WTC11 (cell line): ENCODE measurements at regions not wholly inside any gene's neighbourhood (a gene's known extent, or its start where the extent isn't known, plus 50 kb on each side); places are given as distances from the start of the nearest gene placed in this dataset.

Experiments
- ATAC-seq: fragments of 200-7000 bp; cut with Tn5 transposase; 2 replicates; pipeline ENCODE4 v1.10.0; 2021; ENCODE audit warnings: mild to moderate bottlenecking, moderate library complexity
- CTCF ChIA-PET: fragments of 300-600 bp; sonication (Branson Sonifier 250); formaldehyde crosslinking; loops from one replicate; lab custom pipeline; 2021; ENCODE audit warnings: antibody characterized with exemption; lab: Charles Lee
- POLR2A ChIA-PET: fragments of 350-600 bp; sonication (Branson Sonifier 250); formaldehyde crosslinking; loops from one replicate; lab custom pipeline; 2021; ENCODE audit warnings: antibody characterized with exemption; lab: Charles Lee
- DNase-seq: peaks from one replicate; pipeline ENCODE4 v3.0.0; 2021; ENCODE audit warnings: low spot score
- H3K27ac Mint-ChIP-seq: 2 replicates; pipeline ENCODE4 v1.8.0; 2021; ENCODE audit warnings: mixed read lengths
- H3K27me3 Mint-ChIP-seq: 2 replicates; pipeline ENCODE4 v1.8.0; 2021; ENCODE audit warnings: low read depth, mild to moderate bottlenecking, moderate library complexity, mixed read lengths
- H3K36me3 Mint-ChIP-seq: 2 replicates; pipeline ENCODE4 v1.8.0; 2021; ENCODE audit warnings: mixed read lengths
- H3K4me1 Mint-ChIP-seq: 2 replicates; pipeline ENCODE4 v1.8.0; 2022; ENCODE audit warnings: mixed read lengths
- H3K4me3 Mint-ChIP-seq: 2 replicates; pipeline ENCODE4 v1.8.0; 2021; ENCODE audit warnings: mild to moderate bottlenecking, moderate library complexity, mixed read lengths
- H3K9me3 Mint-ChIP-seq: 2 replicates; pipeline ENCODE4 v1.8.0; 2021; ENCODE audit warnings: mixed read lengths
- EMX1 ChIP-seq: fragments of 250-450 bp; sonication (Bioruptor Pico); IDR thresholded peaks from 2 replicates; pipeline ENCODE4 v1.8.0; 2021; ENCODE audit warnings: mild to moderate bottlenecking
- ESRRA ChIP-seq: sonication (generic); formaldehyde crosslinking; IDR thresholded peaks from 2 replicates; pipeline ENCODE4 v1.8.1; 2022; ENCODE audit warnings: mild to moderate bottlenecking, missing genetic modification reagents, borderline replicate concordance
- GABPB1 ChIP-seq: sonication (generic); formaldehyde crosslinking; IDR thresholded peaks from 2 replicates; pipeline ENCODE4 v1.8.1; 2023; ENCODE audit warnings: mild to moderate bottlenecking, missing genetic modification reagents
- NR2C2 ChIP-seq: sonication (generic); formaldehyde crosslinking; IDR thresholded peaks from 2 replicates; pipeline ENCODE4 v1.8.0; 2022; ENCODE audit warnings: mild to moderate bottlenecking, missing genetic modification reagents
- OVOL2 ChIP-seq: fragments of 250-450 bp; sonication (Bioruptor Pico); IDR thresholded peaks from 2 replicates; pipeline ENCODE4 v1.9.0; 2021; ENCODE audit warnings: mild to moderate bottlenecking, borderline replicate concordance
- RELA ChIP-seq: sonication (generic); formaldehyde crosslinking; IDR thresholded peaks from 2 replicates; pipeline ENCODE4 v1.8.1; 2022; ENCODE audit warnings: missing genetic modification reagents, mild to moderate bottlenecking, borderline replicate concordance
- SMAD4 ChIP-seq: sonication (generic); formaldehyde crosslinking; IDR thresholded peaks from 2 replicates; pipeline ENCODE4 v1.8.0; 2022; ENCODE audit warnings: mild to moderate bottlenecking, missing genetic modification reagents
- ZNF416 ChIP-seq: fragments of 250-450 bp; sonication (Bioruptor Pico); IDR thresholded peaks from 2 replicates; pipeline ENCODE4 v1.9.0; 2021; ENCODE audit warnings: mild to moderate bottlenecking, inconsistent platforms
- TF ChIP-seq, protein P1 (sequence below): fragments of 200-600 bp; IDR thresholded peaks from 2 replicates; pipeline ENCODE4 v1.8.0; 2022; ENCODE audit warnings: antibody characterized with exemption
- TF ChIP-seq, protein P2 (sequence below): sonication (generic); formaldehyde crosslinking; IDR thresholded peaks from 2 replicates; pipeline ENCODE4 v1.8.0; 2022; ENCODE audit warnings: mild to moderate bottlenecking, missing genetic modification reagents
- TF ChIP-seq, protein P3 (sequence below): sonication (generic); formaldehyde crosslinking; IDR thresholded peaks from 2 replicates; pipeline ENCODE4 v1.8.1; 2022; ENCODE audit warnings: low read depth, missing genetic modification reagents, borderline replicate concordance
- TF ChIP-seq, protein P4 (sequence below): sonication (generic); formaldehyde crosslinking; IDR thresholded peaks from 2 replicates; pipeline ENCODE4 v1.8.0; 2022; ENCODE audit warnings: mild to moderate bottlenecking, missing genetic modification reagents
- TF ChIP-seq, protein P5 (sequence below): sonication (generic); formaldehyde crosslinking; IDR thresholded peaks from 2 replicates; pipeline ENCODE4 v1.8.1; 2023; ENCODE audit warnings: mild to moderate bottlenecking, missing genetic modification reagents, borderline replicate concordance

DNA sequence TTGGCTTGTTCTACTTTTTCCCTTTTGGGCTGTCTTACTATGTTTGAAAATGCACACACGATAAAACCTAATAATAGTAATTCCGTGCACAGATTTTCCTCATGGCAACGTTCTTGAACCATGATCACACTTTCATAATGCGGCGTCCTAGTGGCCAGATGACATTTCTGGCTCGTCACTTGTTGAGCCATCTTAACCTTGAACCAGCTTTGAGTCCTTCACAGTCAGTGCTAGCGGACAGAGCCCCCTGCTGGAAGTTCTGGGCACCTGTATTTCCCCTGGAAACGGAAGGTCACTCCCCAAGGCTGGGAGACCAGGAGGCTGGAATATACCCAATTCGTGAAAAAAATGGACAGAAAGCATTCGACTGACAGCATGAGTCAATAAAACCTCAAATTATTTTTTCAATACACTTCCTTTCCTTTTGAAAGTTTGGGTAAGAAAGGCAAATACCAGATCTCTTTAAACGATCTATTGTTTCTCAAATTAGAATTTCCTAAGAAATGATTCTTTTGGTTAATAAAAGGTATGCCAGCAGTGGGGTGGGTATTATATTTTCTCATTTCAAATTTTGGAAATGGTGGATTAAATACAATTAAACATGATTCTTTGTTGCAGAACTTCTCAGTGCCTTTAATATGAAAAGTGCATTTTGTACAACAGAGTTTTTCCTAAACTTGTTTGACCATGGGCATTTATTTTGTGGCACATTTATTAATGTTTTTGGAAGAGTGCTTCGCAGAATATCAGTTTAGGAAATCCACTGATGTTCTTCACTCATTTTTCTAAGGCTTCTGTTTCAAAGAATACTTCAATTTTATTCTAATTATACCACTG, 542.3 kb downstream of the QKI start:
- POLR2A ChIA-PET: no interaction called here
- CTCF ChIA-PET: interaction anchor here (0.5 to 1.6 kb wide), 10 partner anchors 11 to 771 kb away, joined by 3 to 11 read pairs (median 3); no protein-coding TSS in a partner anchor
- H3K4me3 Mint-ChIP-seq: no peak overlapping the region
- TF ChIP-seq, protein P1, sequence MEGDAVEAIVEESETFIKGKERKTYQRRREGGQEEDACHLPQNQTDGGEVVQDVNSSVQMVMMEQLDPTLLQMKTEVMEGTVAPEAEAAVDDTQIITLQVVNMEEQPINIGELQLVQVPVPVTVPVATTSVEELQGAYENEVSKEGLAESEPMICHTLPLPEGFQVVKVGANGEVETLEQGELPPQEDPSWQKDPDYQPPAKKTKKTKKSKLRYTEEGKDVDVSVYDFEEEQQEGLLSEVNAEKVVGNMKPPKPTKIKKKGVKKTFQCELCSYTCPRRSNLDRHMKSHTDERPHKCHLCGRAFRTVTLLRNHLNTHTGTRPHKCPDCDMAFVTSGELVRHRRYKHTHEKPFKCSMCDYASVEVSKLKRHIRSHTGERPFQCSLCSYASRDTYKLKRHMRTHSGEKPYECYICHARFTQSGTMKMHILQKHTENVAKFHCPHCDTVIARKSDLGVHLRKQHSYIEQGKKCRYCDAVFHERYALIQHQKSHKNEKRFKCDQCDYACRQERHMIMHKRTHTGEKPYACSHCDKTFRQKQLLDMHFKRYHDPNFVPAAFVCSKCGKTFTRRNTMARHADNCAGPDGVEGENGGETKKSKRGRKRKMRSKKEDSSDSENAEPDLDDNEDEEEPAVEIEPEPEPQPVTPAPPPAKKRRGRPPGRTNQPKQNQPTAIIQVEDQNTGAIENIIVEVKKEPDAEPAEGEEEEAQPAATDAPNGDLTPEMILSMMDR: peak; percentile 79
- TF ChIP-seq ESRRA: peak; percentile 81; the same call in 1 of the 2 replicates
- TF ChIP-seq GABPB1: peak; percentile 65; the same call in 1 of the 2 replicates
- no peak for TF ChIP-seq EMX1 (CRISPR knock-in tag)
- TF ChIP-seq, protein P2, sequence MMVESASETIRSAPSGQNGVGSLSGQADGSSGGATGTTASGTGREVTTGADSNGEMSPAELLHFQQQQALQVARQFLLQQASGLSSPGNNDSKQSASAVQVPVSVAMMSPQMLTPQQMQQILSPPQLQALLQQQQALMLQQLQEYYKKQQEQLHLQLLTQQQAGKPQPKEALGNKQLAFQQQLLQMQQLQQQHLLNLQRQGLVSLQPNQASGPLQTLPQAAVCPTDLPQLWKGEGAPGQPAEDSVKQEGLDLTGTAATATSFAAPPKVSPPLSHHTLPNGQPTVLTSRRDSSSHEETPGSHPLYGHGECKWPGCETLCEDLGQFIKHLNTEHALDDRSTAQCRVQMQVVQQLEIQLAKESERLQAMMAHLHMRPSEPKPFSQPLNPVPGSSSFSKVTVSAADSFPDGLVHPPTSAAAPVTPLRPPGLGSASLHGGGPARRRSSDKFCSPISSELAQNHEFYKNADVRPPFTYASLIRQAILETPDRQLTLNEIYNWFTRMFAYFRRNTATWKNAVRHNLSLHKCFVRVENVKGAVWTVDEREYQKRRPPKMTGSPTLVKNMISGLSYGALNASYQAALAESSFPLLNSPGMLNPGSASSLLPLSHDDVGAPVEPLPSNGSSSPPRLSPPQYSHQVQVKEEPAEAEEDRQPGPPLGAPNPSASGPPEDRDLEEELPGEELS (CRISPR knock-in tag): no peak
- TF ChIP-seq, all 79 proteins: peak for 3
- Mint-ChIP-seq H3K4me1 (peaks cover 60% of the 10 kb centered on the region), H3K9me3 (no peaks in the 10 kb centered on the region), H3K27ac (no peak overlapping the region), H3K36me3 (no peaks in the 10 kb centered on the region), H3K27me3 (no peaks in the 10 kb centered on the region)
- DNase-seq: peak; percentile 83
- peak; percentile 83 for ATAC-seq

DNA sequence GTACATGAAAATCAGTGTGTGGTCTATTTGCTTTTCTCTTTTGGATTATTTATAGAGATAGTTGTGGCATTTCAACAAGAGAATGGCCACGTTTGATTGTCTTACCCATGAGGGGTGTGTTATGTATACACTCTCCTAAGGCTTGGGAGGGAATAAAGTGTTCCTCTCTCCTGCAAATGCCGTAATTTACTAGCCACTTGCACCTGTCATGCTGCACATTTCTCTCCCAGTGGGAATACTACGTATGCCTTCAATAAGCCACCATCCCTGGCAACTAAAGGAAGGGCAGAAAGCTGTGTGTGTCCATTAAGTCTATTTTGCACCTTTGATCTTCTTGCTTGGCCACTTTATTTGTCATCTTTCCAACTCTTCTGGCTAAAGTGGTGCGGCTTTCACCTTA, 541.2 kb downstream of the QKI start:
- no peaks in the 10 kb centered on the region for H3K27me3 Mint-ChIP-seq
- peaks cover 64% of the 10 kb centered on the region for H3K4me1 Mint-ChIP-seq
- DNase-seq (no peak), ATAC-seq (no peak)
- no peak overlapping the region for H3K27ac Mint-ChIP-seq
- H3K9me3 Mint-ChIP-seq: no peaks in the 10 kb centered on the region
- ChIA-PET CTCF (interaction anchor here (1.5 to 1.6 kb wide), 2 partner anchors 10 to 770 kb away, joined by 3 to 11 read pairs; no protein-coding TSS in a partner anchor), POLR2A (no interaction called here)
- no peak overlapping the region for H3K4me3 Mint-ChIP-seq
- H3K36me3 Mint-ChIP-seq: no peaks in the 10 kb centered on the region
- TF ChIP-seq OVOL2 (CRISPR knock-in tag) (no peak), ZNF416 (no peak), EMX1 (CRISPR knock-in tag) (no peak), SMAD4 (CRISPR knock-in tag) (no peak), NR2C2 (CRISPR knock-in tag) (no peak), RELA (no peak)
- TF ChIP-seq, protein P3, sequence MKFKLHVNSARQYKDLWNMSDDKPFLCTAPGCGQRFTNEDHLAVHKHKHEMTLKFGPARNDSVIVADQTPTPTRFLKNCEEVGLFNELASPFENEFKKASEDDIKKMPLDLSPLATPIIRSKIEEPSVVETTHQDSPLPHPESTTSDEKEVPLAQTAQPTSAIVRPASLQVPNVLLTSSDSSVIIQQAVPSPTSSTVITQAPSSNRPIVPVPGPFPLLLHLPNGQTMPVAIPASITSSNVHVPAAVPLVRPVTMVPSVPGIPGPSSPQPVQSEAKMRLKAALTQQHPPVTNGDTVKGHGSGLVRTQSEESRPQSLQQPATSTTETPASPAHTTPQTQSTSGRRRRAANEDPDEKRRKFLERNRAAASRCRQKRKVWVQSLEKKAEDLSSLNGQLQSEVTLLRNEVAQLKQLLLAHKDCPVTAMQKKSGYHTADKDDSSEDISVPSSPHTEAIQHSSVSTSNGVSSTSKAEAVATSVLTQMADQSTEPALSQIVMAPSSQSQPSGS (CRISPR knock-in tag): no peak
- TF ChIP-seq, protein P4, sequence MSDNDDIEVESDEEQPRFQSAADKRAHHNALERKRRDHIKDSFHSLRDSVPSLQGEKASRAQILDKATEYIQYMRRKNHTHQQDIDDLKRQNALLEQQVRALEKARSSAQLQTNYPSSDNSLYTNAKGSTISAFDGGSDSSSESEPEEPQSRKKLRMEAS (CRISPR knock-in tag): no peak
- TF ChIP-seq, protein P5, sequence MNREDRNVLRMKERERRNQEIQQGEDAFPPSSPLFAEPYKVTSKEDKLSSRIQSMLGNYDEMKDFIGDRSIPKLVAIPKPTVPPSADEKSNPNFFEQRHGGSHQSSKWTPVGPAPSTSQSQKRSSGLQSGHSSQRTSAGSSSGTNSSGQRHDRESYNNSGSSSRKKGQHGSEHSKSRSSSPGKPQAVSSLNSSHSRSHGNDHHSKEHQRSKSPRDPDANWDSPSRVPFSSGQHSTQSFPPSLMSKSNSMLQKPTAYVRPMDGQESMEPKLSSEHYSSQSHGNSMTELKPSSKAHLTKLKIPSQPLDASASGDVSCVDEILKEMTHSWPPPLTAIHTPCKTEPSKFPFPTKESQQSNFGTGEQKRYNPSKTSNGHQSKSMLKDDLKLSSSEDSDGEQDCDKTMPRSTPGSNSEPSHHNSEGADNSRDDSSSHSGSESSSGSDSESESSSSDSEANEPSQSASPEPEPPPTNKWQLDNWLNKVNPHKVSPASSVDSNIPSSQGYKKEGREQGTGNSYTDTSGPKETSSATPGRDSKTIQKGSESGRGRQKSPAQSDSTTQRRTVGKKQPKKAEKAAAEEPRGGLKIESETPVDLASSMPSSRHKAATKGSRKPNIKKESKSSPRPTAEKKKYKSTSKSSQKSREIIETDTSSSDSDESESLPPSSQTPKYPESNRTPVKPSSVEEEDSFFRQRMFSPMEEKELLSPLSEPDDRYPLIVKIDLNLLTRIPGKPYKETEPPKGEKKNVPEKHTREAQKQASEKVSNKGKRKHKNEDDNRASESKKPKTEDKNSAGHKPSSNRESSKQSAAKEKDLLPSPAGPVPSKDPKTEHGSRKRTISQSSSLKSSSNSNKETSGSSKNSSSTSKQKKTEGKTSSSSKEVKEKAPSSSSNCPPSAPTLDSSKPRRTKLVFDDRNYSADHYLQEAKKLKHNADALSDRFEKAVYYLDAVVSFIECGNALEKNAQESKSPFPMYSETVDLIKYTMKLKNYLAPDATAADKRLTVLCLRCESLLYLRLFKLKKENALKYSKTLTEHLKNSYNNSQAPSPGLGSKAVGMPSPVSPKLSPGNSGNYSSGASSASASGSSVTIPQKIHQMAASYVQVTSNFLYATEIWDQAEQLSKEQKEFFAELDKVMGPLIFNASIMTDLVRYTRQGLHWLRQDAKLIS (CRISPR knock-in tag): no peak
